ENCODE measurements at regions not wholly inside any gene's neighbourhood (a gene's known extent, or its start where the extent isn't known, plus 50 kb on each side); places are given as distances from the start of the nearest gene placed in this dataset.

DNA sequence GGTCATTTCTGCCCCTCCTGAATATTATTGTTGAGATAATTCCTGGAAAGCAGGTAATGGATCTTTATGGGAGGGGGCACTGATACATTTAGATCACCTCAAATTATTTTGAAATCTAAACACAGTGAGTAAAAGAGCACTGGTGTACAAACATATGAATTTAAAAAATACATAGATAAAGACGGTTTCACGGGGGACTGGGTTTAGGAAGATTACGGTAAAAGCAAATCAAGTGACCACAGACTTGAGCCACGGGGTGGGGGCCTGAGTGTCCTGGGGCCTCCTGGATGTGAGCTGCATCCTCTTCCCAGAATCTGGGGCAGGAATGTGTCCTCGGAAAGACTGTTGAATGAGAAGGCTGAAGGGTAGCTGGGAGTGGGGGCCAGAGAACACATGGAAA, 219.1 kb upstream of the KLF6 start:
- DNase-seq: no peak

GRCh38 chr10:4003348-4003973, 218.5 kb upstream of the KLF6 start:
- DNase-seq: no peak

DNA sequence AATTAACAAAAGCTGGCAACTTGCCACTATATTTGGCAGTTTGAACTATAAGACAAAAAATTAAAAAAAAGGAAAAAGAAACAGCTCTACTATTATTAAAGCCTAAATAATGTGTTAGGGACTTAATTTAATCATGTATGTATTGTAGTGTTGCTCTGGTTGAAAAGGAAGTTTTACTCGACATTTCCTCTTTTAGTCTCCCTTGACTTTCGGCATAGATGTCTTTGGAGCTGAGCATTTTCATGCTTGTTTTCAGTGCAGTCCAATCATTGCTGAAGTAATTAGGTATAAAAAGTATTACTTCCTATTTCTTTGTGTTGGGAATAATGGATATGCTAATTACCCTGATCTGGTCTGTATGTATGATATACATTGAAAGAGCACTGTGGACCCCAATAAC, 216.8 kb upstream of the KLF6 start:
- DNase-seq: no peak

DNA sequence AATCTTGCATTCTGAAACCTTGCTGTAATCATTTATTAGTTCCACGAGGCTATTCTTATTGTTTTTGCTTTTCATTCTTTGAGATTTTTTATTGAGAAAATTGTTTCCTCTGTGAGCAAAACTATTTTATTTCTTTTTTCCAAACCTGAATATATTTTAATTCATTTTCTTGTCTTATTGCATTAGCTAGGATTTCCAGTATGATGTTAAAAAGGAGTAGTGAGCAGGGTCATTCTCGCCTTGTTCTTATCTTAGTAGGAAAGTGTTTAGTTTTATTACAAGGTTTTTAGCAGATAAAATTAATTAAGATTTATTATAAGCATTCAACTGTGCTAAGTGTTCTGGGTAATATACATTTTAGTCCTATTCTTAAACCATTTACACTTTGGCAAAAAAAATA, 214.6 kb upstream of the KLF6 start:
- no peak for DNase-seq

- no peak for DNase-seq
Observed at GRCh38 chr10:3996697-3997096, 211.7 kb upstream of the KLF6 start.

DNA sequence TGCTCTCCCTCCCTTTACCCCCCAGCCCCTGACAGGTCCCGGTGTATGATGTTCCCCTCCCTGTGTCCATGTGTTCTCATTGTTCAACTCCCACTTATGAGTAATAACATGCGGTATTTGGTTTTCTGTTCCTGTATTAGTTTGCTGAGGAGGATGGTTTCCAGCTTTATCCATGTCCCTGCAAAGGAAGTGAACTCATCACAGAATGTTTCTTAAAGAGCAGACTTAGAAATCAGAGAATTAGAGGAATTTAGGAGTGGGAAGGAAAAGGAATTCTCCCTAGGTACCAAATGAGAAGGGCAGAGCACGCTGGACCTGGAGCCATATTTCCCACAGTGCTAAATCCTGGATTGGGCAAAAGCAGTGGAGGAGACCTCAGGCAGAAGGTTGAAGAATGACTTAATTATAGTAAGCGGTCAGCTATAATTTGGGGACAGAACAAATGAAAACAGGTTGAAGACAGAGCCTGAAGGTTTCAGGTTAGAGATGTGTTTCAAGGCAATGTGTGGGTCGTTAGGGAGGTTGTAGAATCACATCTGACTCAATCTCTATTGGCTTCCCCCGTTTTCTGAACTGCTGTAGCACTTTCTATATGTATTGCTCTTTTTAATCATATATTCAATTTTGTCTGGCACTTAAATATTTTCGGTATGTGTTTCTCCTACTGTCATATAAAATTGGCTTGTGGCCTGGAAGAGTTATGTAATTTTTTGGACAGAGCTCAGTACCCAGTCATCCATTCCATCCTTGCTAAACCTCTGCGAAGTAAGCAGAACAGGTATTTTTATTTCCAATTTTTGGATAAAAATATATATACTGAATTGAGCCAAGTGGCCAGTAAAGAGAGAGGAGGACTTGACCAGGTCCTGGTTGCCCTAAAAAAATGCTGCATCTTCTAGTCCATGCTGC, 210.5 kb upstream of the KLF6 start:
- DNase-seq: no peak

GRCh38 chr10:3992382-3993178, 207.6 kb upstream of the KLF6 start:
- DNase-seq: no peak

DNA sequence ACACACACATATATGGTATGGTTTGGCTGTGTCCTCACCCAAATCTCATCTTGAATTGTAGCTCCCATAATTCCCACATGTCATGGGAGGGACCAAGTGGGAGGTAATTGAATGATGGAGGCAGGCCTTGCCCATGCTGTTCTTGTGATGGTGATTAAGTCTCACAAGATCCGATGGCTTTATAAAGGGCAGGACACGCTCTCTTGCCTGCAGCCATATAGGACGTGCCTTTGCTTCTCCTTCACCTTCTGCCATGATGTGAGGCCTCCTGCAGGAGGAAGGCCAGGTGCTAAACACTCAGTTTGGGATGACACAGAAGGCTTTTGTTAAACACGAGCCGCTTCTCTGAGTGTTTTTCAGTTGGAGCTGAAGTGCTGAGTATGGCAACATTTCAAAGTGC, 205.3 kb upstream of the KLF6 start:
- DNase-seq: no peak

- DNase-seq: no peak
Observed at GRCh38 chr10:3987143-3987974, 202.3 kb upstream of the KLF6 start.

GRCh38 chr10:3986493-3987142, 201.6 kb upstream of the KLF6 start:
- no peak for DNase-seq

- DNase-seq: no peak
Observed at GRCh38 chr10:3982746-3983442, 197.9 kb upstream of the KLF6 start.

- DNase-seq: no peak
Observed at GRCh38 chr10:3981300-3981699, 196.3 kb upstream of the KLF6 start.

DNA sequence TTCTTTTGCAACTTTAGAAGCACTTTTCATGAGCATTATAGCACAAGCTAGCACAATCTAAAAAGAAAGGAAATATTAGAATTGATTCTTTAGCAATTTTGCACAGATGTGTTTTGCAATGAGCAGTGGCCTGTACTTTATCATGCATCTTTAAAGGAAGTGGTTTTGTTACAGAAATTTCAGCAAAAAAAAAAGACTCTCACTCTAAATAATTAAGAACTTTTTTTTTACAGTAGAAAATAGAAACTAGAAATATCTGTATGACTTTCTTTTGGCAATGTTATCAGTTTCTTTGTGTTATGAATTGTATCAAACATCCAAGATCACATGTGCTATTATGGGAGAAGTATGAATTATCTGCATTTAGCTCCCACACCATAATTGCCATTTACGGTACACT, 195.7 kb upstream of the KLF6 start:
- DNase-seq: peak in 1 of 2 donors; percentile 46

DNA sequence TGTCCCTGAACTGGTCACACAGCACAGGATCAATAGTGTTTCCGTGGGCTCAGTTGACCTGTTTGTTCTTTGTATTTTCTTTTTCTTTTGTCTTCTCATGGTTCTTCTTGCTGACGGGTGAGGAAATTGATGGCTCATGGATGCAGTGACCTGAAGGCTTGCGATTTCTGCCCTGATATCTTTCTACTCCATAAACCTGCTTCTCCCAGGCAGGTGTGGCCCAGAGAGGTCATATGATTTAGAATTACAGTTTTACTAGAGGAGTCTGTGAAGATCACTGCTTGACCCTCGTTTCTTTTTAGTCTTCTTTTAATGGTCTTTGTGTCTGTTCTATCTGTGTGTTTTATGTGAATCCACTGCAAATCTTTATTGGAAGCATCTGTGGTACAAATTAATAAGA, 195.1 kb upstream of the KLF6 start:
- DNase-seq: no peak

DNA sequence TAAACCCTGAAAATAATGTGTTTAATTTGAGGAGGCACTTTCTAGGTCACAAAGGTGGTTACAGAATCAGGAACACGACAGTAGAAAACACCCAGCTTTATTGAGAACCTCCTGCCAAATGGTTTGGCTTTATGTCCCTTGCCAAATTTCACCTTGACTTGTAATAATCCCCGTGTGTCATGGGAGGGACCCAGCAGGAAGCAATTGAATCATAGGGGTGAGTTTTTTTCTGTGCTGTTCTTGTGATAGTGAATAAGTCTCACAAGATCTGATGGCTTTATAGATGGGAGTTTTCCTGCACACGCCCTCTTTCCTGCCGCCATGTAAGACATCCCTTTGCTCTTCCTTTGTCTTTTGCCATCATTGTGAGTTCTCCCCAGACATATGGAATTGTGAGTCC, 193.8 kb upstream of the KLF6 start:
- DNase-seq: peak in 1 of 2 donors; percentile 50

- no peak for DNase-seq
Observed at GRCh38 chr10:3978174-3978573, 193.2 kb upstream of the KLF6 start.

DNA sequence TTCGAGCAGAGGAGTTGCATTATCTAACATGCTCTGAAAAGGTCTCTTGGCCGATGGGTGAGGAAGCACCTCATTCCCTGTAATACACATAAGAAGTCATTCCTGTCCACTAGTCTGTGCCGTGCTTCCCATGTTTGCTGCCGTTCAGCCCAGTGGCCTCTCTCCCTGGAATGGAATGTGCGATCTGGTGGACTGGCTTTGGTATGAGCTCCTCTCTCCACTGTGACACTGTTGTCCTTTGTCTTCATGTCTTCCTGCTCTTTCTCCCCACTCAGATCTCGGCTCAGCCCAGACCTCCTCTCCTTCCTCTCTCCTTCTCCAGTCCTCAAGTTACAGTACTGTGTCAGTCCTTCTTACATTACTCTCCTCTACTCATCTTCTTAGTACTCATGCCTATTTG, 192.8 kb upstream of the KLF6 start:
- no peak for DNase-seq

DNA sequence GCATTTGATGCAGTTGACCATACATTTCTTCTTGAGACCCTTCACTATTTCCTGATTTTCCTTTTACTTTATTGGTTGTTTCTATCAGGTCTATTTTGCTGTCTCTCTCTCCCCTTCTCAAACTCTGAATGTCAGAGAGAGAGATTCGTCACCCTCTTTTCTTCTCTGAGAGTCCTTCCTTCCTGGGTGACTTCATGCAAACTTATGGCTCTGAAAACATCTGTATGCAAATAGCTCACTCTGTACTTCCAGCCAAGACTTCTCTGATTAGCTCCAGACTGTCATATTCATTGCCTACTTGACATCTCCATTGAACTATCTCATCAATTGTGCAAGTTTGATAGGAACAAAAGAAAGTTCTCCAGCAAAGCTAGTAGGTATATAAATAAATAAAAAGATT, 191.7 kb upstream of the KLF6 start:
- peak in 1 of 2 donors; percentile 46 for DNase-seq

GRCh38 chr10:3976171-3976570, 191.2 kb upstream of the KLF6 start:
- no peak for DNase-seq

GRCh38 chr10:3975016-3975415, 190.0 kb upstream of the KLF6 start:
- no peak for DNase-seq

Data from CD4-positive, alpha-beta T cell treated with Interleukin-4 for 1 hour (primary cell).